PC-3 (cell line): ENCODE measurements at regions not wholly inside any gene's neighbourhood (a gene's known extent, or its start where the extent isn't known, plus 50 kb on each side); places are given as distances from the start of the nearest gene placed in this dataset.

ENCODE experiments used
- ATAC-seq: fragments of 200-7000 bp; cut with Tn5 transposase; 2 replicates; pipeline ENCODE4 v1.9.1; 2020; ENCODE audit warnings: mild to moderate bottlenecking, moderate library complexity
- BruUV-seq: library from RNA; stranded (reverse); fragments of 400-500 nt; replicated peaks from 2 replicates; lab custom pipeline; 2021; lab: Mats Ljungman, UMichigan
- CTCF ChIA-PET: fragments of 300-600 bp; sonication (Branson Sonifier 250); formaldehyde crosslinking; loops from one replicate; lab custom pipeline; 2022; ENCODE audit warnings: antibody characterized with exemption; lab: Charles Lee
- POLR2A ChIA-PET: fragments of 300-600 bp; sonication (Branson Sonifier 250); formaldehyde crosslinking; loops from one replicate; lab custom pipeline; 2022; ENCODE audit warnings: antibody characterized with exemption; ENCODE audit not compliant: unreplicated experiment; lab: Charles Lee
- DNase-seq: peaks from one replicate; pipeline ENCODE4 v3.0.0-alpha.2; 2015
- H2AFZ ChIP-seq: fragments of 300-600 bp; sonication (generic); 2 replicates; pipeline ENCODE4 v1.6.0; 2016; ENCODE audit warnings: antibody characterized with exemption, low read length
- H3F3A ChIP-seq: fragments of 300-600 bp; sonication (generic); one replicate; pipeline ENCODE4 v1.6.0; 2017; ENCODE audit warnings: antibody characterized with exemption, low read length, control low read depth, mild to moderate bottlenecking; ENCODE audit not compliant: unreplicated experiment
- H3K27ac ChIP-seq: fragments of 300-600 bp; sonication (generic); 2 replicates; pipeline ENCODE4 v1.5.1; 2016; ENCODE audit warnings: mild to moderate bottlenecking, low read length
- H3K27me3 ChIP-seq: fragments of 300-600 bp; sonication (generic); 2 replicates; pipeline ENCODE4 v1.6.1; 2016; ENCODE audit warnings: low read length, mixed read lengths
- H3K36me3 ChIP-seq: fragments of 300-600 bp; sonication (generic); 2 replicates; pipeline ENCODE4 v1.6.1; 2016; ENCODE audit warnings: low read depth, mixed run types, low read length, mixed read lengths
- H3K4me1 ChIP-seq: fragments of 300-600 bp; sonication (generic); 2 replicates; pipeline ENCODE4 v1.5.1; 2016; ENCODE audit warnings: low read length; ENCODE audit not compliant: insufficient read depth
- H3K4me2 ChIP-seq: fragments of 300-600 bp; sonication (generic); 2 replicates; pipeline ENCODE4 v1.6.0; 2016; ENCODE audit warnings: low read length
- H3K4me3 ChIP-seq: fragments of 300-600 bp; sonication (generic); 2 replicates; pipeline ENCODE4 v1.5.1; 2016; ENCODE audit warnings: mild to moderate bottlenecking, low read length, mixed read lengths
- H3K79me2 ChIP-seq: fragments of 300-600 bp; sonication (generic); 2 replicates; pipeline ENCODE4 v1.6.1; 2017; ENCODE audit warnings: low read length, mixed read lengths
- H3K9ac ChIP-seq: fragments of 300-600 bp; sonication (generic); 2 replicates; pipeline ENCODE4 v1.6.0; 2016; ENCODE audit warnings: mild to moderate bottlenecking, low read length
- H3K9me2 ChIP-seq: fragments of 300-600 bp; sonication (generic); replicated peaks from 2 replicates; pipeline ENCODE4 v1.6.1; 2016; ENCODE audit warnings: mixed run types, low read length, mixed read lengths
- H3K9me3 ChIP-seq: fragments of 300-600 bp; sonication (generic); 2 replicates; pipeline ENCODE4 v1.6.1; 2016; ENCODE audit warnings: low read length, mixed read lengths
- H4K20me1 ChIP-seq: fragments of 300-600 bp; sonication (generic); 2 replicates; pipeline ENCODE4 v1.6.1; 2016; ENCODE audit warnings: low read length, mixed read lengths
- EZH2 ChIP-seq: fragments of 300-600 bp; sonication (generic); IDR thresholded peaks from one replicate; pipeline ENCODE4 v1.6.1; 2017; ENCODE audit warnings: antibody characterized with exemption, mild to moderate bottlenecking, low read length; ENCODE audit not compliant: unreplicated experiment
- EZH2phosphoT487 ChIP-seq: fragments of 300-600 bp; sonication (generic); IDR thresholded peaks from 2 replicates; pipeline ENCODE4 v1.6.1; 2018; ENCODE audit warnings: mild to moderate bottlenecking, antibody characterized with exemption, low read length, borderline replicate concordance
- intact Hi-C: fragments of 100-400 bp; cut with micrococcal nuclease; formaldehyde crosslinking; loops from 2 replicates; pipeline ENCODE4 v1.9.0; 2023
- TF ChIP-seq, protein P1 (sequence below): fragments of 300-600 bp; sonication (generic); conservative IDR thresholded peaks from 2 replicates; pipeline ENCODE4 v1.5.1; 2017; ENCODE audit warnings: antibody characterized with exemption, low read depth, mild to moderate bottlenecking, low read length

DNA sequence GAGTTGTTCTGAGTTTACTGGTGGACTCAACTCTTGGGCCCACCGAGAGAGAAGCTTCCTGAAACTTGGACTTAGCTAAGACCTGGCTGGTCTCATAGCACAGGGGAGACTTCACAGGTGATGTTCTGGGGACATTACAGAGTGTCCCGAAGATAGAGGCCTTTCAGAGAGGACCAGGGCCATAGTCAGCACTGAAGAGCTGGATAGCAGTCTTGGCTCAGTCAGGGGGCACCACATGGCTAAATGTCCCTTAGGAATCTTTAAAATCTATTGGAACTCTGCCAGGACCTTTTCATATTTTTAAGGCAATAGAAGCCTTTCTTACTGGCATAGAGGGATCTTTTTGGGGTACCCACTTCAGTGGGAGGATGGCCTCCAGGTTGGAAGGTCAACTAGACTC, 59.8 kb upstream of the CPLX2 start:
- Histone ChIP-seq H3K9me3 (no peaks in the 10 kb centered on the region), H3K9me2 (no peaks in the 10 kb centered on the region), H3K27ac (no peak overlapping the region), H3K4me2 (no peak overlapping the region), H3K4me3 (no peak overlapping the region), H3F3A (peaks cover 11% of the 10 kb centered on the region), H3K4me1 (peaks cover 60% of the 10 kb centered on the region), H4K20me1 (no peaks in the 10 kb centered on the region), H2AFZ (no peak overlapping the region), H3K27me3 (no peaks in the 10 kb centered on the region), H3K36me3 (no peaks in the 10 kb centered on the region), H3K9ac (no peak overlapping the region), H3K79me2 (no peaks in the 10 kb centered on the region)
- ATAC-seq, result no peak
- POLR2A ChIA-PET, result interaction anchor here (0.7 kb wide), 1 partner anchor 352 kb away, joined by 4 read pairs; no protein-coding TSS in a partner anchor
- intact Hi-C loops, result loop anchor here (5.0 kb wide), 1 partner anchor 79 kb away; no protein-coding TSS in a partner anchor
- TF ChIP-seq EZH2phosphoT487, result no peak
- TF ChIP-seq, protein P1, sequence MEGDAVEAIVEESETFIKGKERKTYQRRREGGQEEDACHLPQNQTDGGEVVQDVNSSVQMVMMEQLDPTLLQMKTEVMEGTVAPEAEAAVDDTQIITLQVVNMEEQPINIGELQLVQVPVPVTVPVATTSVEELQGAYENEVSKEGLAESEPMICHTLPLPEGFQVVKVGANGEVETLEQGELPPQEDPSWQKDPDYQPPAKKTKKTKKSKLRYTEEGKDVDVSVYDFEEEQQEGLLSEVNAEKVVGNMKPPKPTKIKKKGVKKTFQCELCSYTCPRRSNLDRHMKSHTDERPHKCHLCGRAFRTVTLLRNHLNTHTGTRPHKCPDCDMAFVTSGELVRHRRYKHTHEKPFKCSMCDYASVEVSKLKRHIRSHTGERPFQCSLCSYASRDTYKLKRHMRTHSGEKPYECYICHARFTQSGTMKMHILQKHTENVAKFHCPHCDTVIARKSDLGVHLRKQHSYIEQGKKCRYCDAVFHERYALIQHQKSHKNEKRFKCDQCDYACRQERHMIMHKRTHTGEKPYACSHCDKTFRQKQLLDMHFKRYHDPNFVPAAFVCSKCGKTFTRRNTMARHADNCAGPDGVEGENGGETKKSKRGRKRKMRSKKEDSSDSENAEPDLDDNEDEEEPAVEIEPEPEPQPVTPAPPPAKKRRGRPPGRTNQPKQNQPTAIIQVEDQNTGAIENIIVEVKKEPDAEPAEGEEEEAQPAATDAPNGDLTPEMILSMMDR, result no peak
- TF ChIP-seq EZH2, result no peak
- BruUV-seq, result no TSS peak
- DNase-seq, result no peak
- CTCF ChIA-PET, result no interaction called here

DNA sequence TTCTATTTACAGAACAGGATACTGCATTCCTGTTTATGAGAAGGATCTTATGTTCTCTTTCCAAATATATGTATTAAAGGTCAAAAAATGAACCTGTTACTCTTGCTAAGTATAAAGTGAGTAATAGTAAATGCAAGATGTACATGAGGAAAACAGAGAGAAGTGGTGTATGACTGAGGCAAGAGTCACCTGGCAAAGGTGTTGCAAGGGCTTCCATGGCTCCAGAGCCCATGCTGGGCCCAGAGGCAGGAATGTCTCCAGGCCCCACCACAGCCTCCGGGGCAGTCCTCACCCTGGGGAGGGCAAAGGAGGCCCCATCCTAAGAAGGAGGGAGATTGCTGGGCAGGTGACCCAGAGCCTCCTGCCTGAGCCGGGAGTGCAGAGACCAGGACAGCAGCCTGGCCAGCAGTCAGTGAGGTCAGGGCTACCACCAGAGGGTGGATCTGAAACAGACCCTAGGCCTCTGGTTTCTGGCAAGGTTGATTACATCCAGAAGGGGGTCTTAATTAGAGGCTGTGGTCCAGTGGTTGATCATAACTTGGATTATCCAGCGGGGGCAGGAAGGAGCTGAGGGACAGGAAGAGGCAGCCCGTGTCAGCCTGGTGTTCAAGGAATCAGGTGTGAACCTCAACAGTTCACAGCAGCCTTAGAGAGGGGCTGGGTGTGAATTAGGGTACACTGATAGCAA, 57.3 kb upstream of the CPLX2 start:
- Histone ChIP-seq H3K4me2 (peak overlapping the region; percentile 75), H2AFZ (no peak overlapping the region), H3F3A (peaks cover 8% of the 10 kb centered on the region), H3K9ac (peak overlapping the region; percentile 37), H4K20me1 (no peaks in the 10 kb centered on the region), H3K4me3 (peak overlapping the region; percentile 10; the same call in 1 of the 2 replicates), H3K79me2 (no peaks in the 10 kb centered on the region), H3K9me3 (no peaks in the 10 kb centered on the region), H3K27ac (peak overlapping the region; percentile 87), H3K36me3 (no peaks in the 10 kb centered on the region), H3K9me2 (no peaks in the 10 kb centered on the region), H3K27me3 (no peaks in the 10 kb centered on the region), H3K4me1 (peaks cover 53% of the 10 kb centered on the region)
- ATAC-seq (peak; percentile 52), DNase-seq (peak; percentile 93)
- intact Hi-C loops, result loop anchor here (1.0 to 5.0 kb wide), 3 partner anchors 8 to 82 kb away; no protein-coding TSS in a partner anchor
- ChIA-PET POLR2A (interaction anchor here (0.7 kb wide), 1 partner anchor 17 kb away, joined by 5 read pairs; no protein-coding TSS in a partner anchor), CTCF (no interaction called here)
- BruUV-seq, result no TSS peak
- no peak for TF ChIP-seq EZH2
- TF ChIP-seq, protein P1, result no peak
- TF ChIP-seq EZH2phosphoT487, result no peak

DNA sequence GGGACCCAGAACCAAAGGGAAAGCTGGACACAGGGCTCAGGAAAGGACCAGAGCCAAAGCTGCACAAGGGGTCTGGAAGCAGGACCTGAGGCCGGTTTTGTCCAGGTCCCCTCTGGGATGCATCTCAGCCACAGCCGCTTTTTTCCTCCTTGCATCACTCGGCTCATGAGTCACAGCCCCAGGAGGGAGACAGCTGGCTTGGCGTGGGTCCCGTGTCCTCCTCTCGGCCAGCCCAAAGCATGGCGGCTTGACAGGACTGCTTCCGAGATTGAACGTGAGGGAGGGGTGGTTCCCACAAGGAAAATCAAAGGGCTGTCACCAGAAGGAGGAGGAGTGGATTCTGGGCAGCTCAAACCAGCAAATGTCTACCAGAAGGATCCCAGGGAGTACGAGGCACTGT, 56.7 kb upstream of the CPLX2 start:
- ChIA-PET POLR2A (no interaction called here), CTCF (no interaction called here)
- peak overlapping the region; percentile 37 for H3K9ac ChIP-seq
- no peaks in the 10 kb centered on the region for H3K9me2 ChIP-seq
- peak overlapping the region; percentile 10; the same call in 1 of the 2 replicates for H3K4me3 ChIP-seq
- no peaks in the 10 kb centered on the region for H3K9me3 ChIP-seq
- peak overlapping the region; percentile 75 for H3K4me2 ChIP-seq
- TF ChIP-seq, protein P1, result no peak
- no peak for TF ChIP-seq EZH2phosphoT487
- no peak for TF ChIP-seq EZH2
- DNase-seq (peak; percentile 89), ATAC-seq (peak; percentile 45)
- H3K27me3 ChIP-seq, result no peaks in the 10 kb centered on the region
- intact Hi-C loops, result loop anchor here (1.0 to 5.0 kb wide), 3 partner anchors 8 to 82 kb away; no protein-coding TSS in a partner anchor
- 0 out of 2 replicates have a peak overlapping the region, but pooled peaks have one; percentile 18 for H2AFZ ChIP-seq
- peak overlapping the region; percentile 87 for H3K27ac ChIP-seq
- no TSS peak for BruUV-seq
- H3K79me2 ChIP-seq, result no peaks in the 10 kb centered on the region
- no peaks in the 10 kb centered on the region for H4K20me1 ChIP-seq
- no peaks in the 10 kb centered on the region for H3K36me3 ChIP-seq
- H3F3A ChIP-seq, result peaks cover 7% of the 10 kb centered on the region
- peaks cover 49% of the 10 kb centered on the region for H3K4me1 ChIP-seq
